GM13976 (cell line): ENCODE measurements at regions not wholly inside any gene's neighbourhood (a gene's known extent, or its start where the extent isn't known, plus 50 kb on each side); places are given as distances from the start of the nearest gene placed in this dataset.

Experiments
- DNase-seq: peaks from one replicate; pipeline ENCODE4 v3.0.0; 2012; ENCODE audit warnings: low spot score
- in situ Hi-C: fragments of 300-500 bp; cut with MboI; formaldehyde crosslinking; loops from one replicate; pipeline ENCODE4 v1.12.0; 2022; ENCODE audit warnings: low sequenced_read_pairs, mixed read lengths, inconsistent platforms; ENCODE audit not compliant: unreplicated experiment
- TF ChIP-seq, protein P1 (sequence below): IDR thresholded peaks from 2 replicates; pipeline ENCODE4 v1.5.1; 2012; ENCODE audit warnings: borderline replicate concordance, mild to moderate bottlenecking; ENCODE audit not compliant: insufficient read depth; ENCODE audit errors: extremely low read depth, missing control alignments, control extremely low read depth

DNA sequence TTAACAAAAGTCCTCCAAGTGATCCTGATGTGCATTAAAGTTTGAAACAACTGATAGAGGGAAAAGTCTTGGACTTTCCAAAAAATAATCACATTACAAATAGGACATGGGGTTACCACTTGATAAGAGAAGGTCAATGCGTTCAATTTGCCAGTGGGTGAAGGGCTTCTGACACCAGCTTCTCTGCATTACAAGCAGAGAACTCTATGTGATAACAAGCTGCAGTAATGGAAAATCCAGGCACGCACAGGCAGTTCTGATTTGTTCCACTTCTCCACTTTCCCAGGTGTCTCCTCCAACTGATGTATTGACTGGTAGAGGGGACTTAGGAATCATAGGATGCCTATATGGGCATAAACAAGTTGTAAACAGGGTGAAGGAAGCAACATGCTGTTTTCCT, 234.0 kb upstream of the MGAT5 start:
- TF ChIP-seq, protein P1, sequence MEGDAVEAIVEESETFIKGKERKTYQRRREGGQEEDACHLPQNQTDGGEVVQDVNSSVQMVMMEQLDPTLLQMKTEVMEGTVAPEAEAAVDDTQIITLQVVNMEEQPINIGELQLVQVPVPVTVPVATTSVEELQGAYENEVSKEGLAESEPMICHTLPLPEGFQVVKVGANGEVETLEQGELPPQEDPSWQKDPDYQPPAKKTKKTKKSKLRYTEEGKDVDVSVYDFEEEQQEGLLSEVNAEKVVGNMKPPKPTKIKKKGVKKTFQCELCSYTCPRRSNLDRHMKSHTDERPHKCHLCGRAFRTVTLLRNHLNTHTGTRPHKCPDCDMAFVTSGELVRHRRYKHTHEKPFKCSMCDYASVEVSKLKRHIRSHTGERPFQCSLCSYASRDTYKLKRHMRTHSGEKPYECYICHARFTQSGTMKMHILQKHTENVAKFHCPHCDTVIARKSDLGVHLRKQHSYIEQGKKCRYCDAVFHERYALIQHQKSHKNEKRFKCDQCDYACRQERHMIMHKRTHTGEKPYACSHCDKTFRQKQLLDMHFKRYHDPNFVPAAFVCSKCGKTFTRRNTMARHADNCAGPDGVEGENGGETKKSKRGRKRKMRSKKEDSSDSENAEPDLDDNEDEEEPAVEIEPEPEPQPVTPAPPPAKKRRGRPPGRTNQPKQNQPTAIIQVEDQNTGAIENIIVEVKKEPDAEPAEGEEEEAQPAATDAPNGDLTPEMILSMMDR = no peak
- in situ Hi-C loops = no loop called here

DNA sequence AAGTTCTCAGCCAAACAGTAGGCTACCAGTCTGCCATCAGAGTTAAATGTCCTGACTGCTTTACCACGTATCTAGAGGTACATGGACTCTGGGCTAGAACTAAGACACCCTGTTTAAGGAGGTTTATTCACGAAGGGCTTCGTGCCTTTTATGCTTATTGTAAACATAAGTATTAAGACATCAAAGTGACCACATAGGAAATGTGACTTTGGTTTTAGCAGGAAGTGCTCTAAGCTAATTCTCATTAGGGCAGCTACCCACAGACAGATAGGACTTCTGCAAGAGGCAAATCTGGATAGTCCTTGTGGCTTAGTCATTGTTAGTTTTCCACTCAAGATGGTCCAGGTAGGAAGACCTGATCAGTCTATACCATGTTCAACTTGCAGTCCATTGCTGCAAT, 233.3 kb upstream of the MGAT5 start:
- TF ChIP-seq, protein P1 = no peak
- DNase-seq = no peak
- in situ Hi-C loops = no loop called here

More for the DNA sequence above, 234.0 kb upstream of the MGAT5 start:
- DNase-seq = no peak

DNA sequence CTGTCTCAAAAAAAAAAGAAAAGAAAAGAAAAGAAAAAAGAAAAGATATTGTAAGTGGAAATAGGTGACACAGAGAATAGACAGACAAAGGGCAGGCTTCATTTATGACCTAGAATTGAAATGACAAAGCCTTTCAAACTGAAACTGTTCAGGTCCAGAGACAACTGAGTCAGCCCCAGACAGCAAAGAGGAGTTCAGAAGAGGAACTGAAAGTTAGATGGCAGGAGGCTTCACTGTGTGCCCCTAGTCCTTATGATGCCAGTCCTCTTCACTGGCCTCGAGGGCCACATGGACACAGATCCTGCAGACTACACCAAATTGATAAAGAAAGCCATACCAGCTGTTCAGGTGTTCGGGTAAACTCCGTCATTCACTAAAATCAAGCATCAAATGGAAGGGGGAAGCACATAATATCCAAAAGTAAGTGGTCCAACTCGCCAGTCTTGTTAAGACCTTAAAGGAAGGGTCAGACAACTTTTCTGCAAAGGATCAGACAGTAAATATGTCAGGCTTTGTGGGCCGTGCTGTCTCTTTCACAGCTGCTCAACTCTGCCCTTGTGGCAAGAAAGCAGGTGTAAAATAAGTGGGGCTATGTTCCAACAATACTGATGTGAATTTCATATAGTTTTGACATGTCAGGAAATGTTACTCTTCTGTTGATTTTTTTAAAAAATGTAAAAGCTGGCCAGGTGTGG, 231.9 kb upstream of the MGAT5 start:
- in situ Hi-C loops = no loop called here
- peak; percentile 66 for DNase-seq

DNA sequence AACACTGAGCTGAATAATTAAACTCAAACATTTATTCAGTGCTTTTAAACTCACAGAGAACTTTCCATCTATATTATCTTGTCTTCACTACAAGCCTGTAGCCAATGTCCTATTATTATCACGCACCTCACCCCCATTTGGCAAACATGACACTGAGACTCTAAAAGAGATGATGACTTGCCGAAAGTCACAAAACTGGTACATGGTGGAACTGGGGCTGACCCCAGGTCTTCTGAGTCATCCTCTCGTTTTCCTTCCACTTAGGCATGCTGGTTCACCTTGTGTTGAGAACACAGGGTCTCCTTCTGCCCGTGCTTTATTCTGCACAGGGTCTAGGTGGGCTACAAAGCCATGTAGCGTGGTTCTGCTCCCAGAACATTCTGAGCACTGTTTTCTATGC, 230.0 kb upstream of the MGAT5 start:
- in situ Hi-C loops = no loop called here
- DNase-seq = no peak
- TF ChIP-seq, protein P1 = no peak

More for the DNA sequence above, 231.9 kb upstream of the MGAT5 start:
- TF ChIP-seq, protein P1 = no peak

DNA sequence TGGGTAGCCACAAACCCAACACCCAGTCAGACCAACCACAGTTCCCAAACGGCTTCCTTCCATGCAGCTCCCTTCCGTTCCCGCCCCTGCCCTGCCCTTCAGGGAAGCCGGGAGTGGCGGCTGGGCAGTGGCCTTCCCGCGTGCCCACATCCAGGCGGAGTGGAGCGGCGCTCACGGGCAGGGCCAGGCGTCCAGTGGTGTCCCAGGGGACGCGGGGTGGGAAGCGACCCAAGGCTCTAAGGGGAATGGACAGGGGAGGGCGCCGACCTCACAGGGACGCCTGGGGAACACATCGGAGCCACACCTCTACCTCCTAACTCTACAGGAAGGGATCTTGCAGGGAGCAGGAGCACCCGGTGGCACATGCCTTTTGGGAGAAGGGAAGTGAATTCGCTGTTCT, 225.9 kb upstream of the MGAT5 start:
- in situ Hi-C loops = no loop called here

DNA sequence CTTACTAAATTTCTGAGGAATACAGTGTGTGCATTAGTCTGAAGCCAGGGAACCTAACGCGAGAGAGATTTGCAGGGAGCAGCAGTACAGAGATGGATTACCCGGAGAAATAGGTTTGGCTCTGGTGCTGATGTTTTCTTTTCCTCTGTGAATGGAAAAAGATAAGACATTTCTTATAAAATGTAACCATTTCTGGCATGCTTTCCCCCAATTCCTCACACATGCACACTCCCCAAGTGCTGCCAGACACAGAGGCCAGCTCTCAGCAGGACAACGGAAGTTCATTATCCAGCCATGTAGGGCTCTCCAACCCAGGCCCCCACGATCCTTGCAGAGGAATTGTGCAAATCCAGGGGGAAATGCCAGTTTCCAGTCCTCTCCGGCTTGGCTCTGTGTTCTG, 224.5 kb upstream of the MGAT5 start:
- DNase-seq = no peak
- TF ChIP-seq, protein P1 = no peak
- in situ Hi-C loops = no loop called here

More for the DNA sequence above, 225.9 kb upstream of the MGAT5 start:
- TF ChIP-seq, protein P1 = no peak
- DNase-seq = no peak
